ENCODE measurements at regions not wholly inside any gene's neighbourhood (a gene's known extent, or its start where the extent isn't known, plus 50 kb on each side); places are given as distances from the start of the nearest gene placed in this dataset.

GRCh38 chr21:28338701-28339305, 653.9 kb downstream of the LTN1 start:
- H3K4me3 ChIP-seq (ENCODE audit: low read depth, low read length), result no peak overlapping the region
- H3K4me1 ChIP-seq (ENCODE audit: control insufficient read depth, insufficient read depth, low read length, unreplicated experiment), result peaks cover 27% of the 10 kb centered on the region
- no peak overlapping the region for H3K27ac ChIP-seq (ENCODE audit: low read depth, low read length)
- peak overlapping the region; percentile 91 for H2AFZ ChIP-seq (ENCODE audit: low read length, unreplicated experiment)
- H3K36me3 ChIP-seq (ENCODE audit: insufficient read depth, low read length), result no peaks in the 10 kb centered on the region
- no peaks in the 10 kb centered on the region for H3K79me2 ChIP-seq (ENCODE audit: control insufficient read depth, insufficient read depth, low read length, unreplicated experiment)
- no peaks in the 10 kb centered on the region for H3K27me3 ChIP-seq (ENCODE audit: insufficient read depth, low read length)

DNA sequence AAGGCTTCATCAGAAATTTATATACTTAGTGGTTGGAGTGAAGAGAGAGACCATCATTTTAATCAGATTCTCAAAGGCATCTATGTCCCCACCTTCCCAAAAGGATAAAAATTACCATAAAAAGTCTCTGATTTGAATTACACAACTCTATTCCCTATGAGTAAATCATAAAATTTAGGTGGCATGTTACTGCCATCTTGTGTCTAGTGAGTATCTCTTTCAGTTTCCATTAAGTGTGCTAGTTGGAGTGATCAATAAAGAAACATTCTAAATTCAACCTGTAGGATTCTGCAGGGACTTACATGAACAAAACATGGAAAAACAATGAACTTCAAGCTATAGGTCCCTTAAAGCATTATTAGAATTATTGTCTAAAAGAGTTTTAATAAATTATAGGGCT, 655.4 kb downstream of the LTN1 start:
- H3K27me3 ChIP-seq (ENCODE audit: insufficient read depth, low read length), result no peaks in the 10 kb centered on the region
- peak overlapping the region; percentile 77 for H3K27ac ChIP-seq (ENCODE audit: low read depth, low read length)
- peak overlapping the region; percentile 1 for H2AFZ ChIP-seq (ENCODE audit: low read length, unreplicated experiment)
- no peaks in the 10 kb centered on the region for H3K36me3 ChIP-seq (ENCODE audit: insufficient read depth, low read length)
- peaks cover 35% of the 10 kb centered on the region for H3K4me1 ChIP-seq (ENCODE audit: control insufficient read depth, insufficient read depth, low read length, unreplicated experiment)
- no peaks in the 10 kb centered on the region for H3K79me2 ChIP-seq (ENCODE audit: control insufficient read depth, insufficient read depth, low read length, unreplicated experiment)
- no peak overlapping the region for H3K4me3 ChIP-seq (ENCODE audit: low read depth, low read length)

DNA sequence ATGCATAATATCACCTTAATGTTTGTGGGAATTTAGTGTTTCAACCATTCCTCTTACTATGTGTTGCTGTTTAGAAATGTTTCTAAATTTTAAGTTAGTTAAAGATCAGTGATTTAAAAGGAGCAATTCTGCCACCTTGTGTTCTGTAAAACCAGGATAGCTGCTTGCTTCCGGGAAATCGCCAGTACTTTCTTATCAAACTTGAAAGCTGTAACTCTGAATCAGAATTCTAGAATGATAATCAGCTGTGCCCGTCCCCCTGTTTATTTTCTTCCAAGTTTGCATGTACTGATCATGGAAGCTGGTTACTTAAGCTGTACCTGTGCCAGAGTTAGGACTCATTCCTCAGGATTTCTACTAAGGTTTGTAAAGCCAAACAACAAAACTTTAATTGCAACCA, 656.4 kb downstream of the LTN1 start:
- H3K79me2 ChIP-seq (ENCODE audit: control insufficient read depth, insufficient read depth, low read length, unreplicated experiment), result no peaks in the 10 kb centered on the region
- H2AFZ ChIP-seq (ENCODE audit: low read length, unreplicated experiment), result peak overlapping the region; percentile 4
- peak overlapping the region; percentile 50 for H3K27ac ChIP-seq (ENCODE audit: low read depth, low read length)
- no peaks in the 10 kb centered on the region for H3K27me3 ChIP-seq (ENCODE audit: insufficient read depth, low read length)
- no peaks in the 10 kb centered on the region for H3K36me3 ChIP-seq (ENCODE audit: insufficient read depth, low read length)
- H3K4me3 ChIP-seq (ENCODE audit: low read depth, low read length), result no peak overlapping the region
- H3K4me1 ChIP-seq (ENCODE audit: control insufficient read depth, insufficient read depth, low read length, unreplicated experiment), result peaks cover 35% of the 10 kb centered on the region

DNA sequence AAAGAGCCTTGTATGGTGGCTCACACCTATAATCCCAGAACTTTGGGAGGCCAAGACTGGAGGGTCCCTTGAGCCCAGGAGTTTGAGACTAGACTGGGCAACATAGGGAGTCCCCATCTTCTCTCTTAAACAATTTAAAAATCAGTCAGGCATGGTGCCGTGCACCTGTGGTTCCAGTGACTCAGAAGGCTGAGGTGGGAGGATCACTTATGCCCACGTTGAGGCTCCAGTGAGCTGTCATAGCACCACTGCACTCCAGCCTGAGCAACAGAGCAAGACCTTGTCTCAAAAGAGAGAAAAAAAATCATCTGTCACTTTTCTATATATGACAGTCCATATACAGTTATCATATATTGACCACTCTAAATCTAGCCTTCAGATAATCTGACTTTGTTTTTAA, 658.3 kb downstream of the LTN1 start:
- Histone ChIP-seq H3K36me3 (ENCODE audit: insufficient read depth, low read length) (no peaks in the 10 kb centered on the region), H3K4me3 (ENCODE audit: low read depth, low read length) (no peak overlapping the region), H3K4me1 (ENCODE audit: control insufficient read depth, insufficient read depth, low read length, unreplicated experiment) (peaks cover 35% of the 10 kb centered on the region), H2AFZ (ENCODE audit: low read length, unreplicated experiment) (no peak overlapping the region), H3K27me3 (ENCODE audit: insufficient read depth, low read length) (no peaks in the 10 kb centered on the region), H3K79me2 (ENCODE audit: control insufficient read depth, insufficient read depth, low read length, unreplicated experiment) (no peaks in the 10 kb centered on the region), H3K27ac (ENCODE audit: low read depth, low read length) (no peak overlapping the region)

DNA sequence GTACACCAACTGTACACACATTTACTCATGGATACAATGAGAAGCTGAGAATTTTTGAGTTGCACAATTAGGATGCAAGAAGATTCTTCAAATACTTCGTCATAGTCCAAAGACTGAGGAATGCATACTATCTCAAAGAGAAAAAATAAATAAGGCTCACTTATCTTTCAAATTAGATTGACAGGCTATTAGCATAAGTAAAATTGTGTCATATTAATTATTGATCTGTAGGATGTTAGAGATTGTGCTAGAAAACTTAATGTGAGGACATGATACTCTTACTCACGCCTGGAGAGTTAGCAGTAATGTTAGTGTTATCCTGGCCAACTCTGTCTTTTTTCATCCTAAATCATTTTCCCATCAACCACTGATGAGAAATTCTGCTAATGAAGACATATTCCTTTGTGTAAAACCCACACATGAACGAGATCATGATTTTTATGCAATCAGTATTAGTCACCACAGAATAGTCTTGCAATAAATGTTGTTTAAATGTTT, 659.0 kb downstream of the LTN1 start:
- Histone ChIP-seq H3K27me3 (ENCODE audit: insufficient read depth, low read length) (no peaks in the 10 kb centered on the region), H3K4me1 (ENCODE audit: control insufficient read depth, insufficient read depth, low read length, unreplicated experiment) (peaks cover 33% of the 10 kb centered on the region), H3K27ac (ENCODE audit: low read depth, low read length) (peak overlapping the region; percentile 79), H3K4me3 (ENCODE audit: low read depth, low read length) (peak overlapping the region; percentile 43; the same call in 1 of the 2 replicates), H3K79me2 (ENCODE audit: control insufficient read depth, insufficient read depth, low read length, unreplicated experiment) (no peaks in the 10 kb centered on the region), H3K36me3 (ENCODE audit: insufficient read depth, low read length) (no peaks in the 10 kb centered on the region), H2AFZ (ENCODE audit: low read length, unreplicated experiment) (peak overlapping the region; percentile 80)

- H2AFZ ChIP-seq (ENCODE audit: low read length, unreplicated experiment), result no peak overlapping the region
- peaks cover 26% of the 10 kb centered on the region for H3K4me1 ChIP-seq (ENCODE audit: control insufficient read depth, insufficient read depth, low read length, unreplicated experiment)
- no peak overlapping the region for H3K4me3 ChIP-seq (ENCODE audit: low read depth, low read length)
- no peaks in the 10 kb centered on the region for H3K79me2 ChIP-seq (ENCODE audit: control insufficient read depth, insufficient read depth, low read length, unreplicated experiment)
- no peaks in the 10 kb centered on the region for H3K27me3 ChIP-seq (ENCODE audit: insufficient read depth, low read length)
- peak overlapping the region; percentile 79; the same call in 1 of the 2 replicates for H3K27ac ChIP-seq (ENCODE audit: low read depth, low read length)
- H3K36me3 ChIP-seq (ENCODE audit: insufficient read depth, low read length), result no peaks in the 10 kb centered on the region
These were observed 659.9 kb downstream of the LTN1 start for GRCh38 chr21:28332796-28333195.

- Histone ChIP-seq H3K27me3 (ENCODE audit: insufficient read depth, low read length) (no peaks in the 10 kb centered on the region), H2AFZ (ENCODE audit: low read length, unreplicated experiment) (no peak overlapping the region), H3K4me1 (ENCODE audit: control insufficient read depth, insufficient read depth, low read length, unreplicated experiment) (no peaks in the 10 kb centered on the region), H3K79me2 (ENCODE audit: control insufficient read depth, insufficient read depth, low read length, unreplicated experiment) (no peaks in the 10 kb centered on the region), H3K36me3 (ENCODE audit: insufficient read depth, low read length) (no peaks in the 10 kb centered on the region), H3K4me3 (ENCODE audit: low read depth, low read length) (no peak overlapping the region), H3K27ac (ENCODE audit: low read depth, low read length) (no peak overlapping the region)
These were observed 667.1 kb downstream of the LTN1 start for GRCh38 chr21:28325618-28326017.

DNA sequence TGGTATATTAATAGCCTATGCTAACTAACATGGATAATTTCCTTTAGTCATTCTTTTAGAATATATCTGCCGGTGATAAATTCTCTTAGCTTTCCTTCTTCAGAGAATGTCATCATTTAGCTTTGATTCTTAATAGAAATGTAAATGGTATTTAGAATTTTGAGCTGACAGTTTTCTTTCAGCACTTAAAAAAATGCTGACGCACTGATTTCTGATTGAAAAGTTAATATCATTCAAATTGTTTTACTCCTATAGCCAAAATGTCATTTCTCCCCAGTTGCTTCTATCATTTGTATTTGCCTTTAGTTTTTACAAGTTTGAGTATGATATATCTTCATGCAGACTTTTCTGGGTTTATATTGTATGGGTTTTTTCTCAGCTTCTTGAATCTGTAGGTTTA, 668.0 kb downstream of the LTN1 start:
- no peaks in the 10 kb centered on the region for H3K36me3 ChIP-seq (ENCODE audit: insufficient read depth, low read length)
- H2AFZ ChIP-seq (ENCODE audit: low read length, unreplicated experiment), result no peak overlapping the region
- H3K4me3 ChIP-seq (ENCODE audit: low read depth, low read length), result no peak overlapping the region

DNA sequence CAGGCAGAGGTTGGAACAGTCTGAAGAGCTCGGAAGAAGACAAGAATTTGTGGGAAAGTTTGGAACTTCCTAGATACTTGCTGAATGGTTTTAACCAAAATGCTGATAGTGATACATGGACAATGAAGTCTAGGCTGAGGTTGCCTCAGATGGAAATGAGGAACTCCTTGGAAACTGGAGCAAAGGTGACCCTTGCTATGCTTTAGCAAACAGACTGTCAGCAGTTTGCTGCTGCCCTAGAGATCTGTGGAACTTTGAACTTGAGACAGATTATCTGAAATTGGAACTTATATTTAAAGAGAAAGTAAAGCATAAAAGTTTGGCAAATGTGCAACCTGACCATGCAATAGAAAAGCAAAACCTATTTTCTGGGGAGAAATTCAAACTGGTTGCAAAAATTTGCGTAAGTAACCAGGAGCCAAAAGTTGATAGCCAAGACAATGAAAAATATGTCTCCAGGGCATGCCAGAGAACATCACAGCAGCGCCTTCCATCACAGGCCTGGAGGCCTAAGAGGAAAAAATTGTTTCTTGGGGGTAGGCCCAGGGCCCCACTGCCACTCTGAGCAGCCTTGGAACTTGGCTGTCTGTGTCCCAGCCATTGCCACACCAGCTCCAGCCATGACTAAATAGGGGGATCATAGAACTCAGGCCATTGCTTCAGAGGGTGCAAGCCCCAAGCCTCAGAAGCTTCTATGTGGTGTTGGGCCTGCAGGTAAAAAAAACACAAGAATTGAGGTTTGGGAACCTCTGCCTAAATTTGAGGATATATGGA, 675.3 kb downstream of the LTN1 start:
- Histone ChIP-seq H3K4me3 (ENCODE audit: low read depth, low read length) (no peak overlapping the region), H2AFZ (ENCODE audit: low read length, unreplicated experiment) (no peak overlapping the region), H3K27ac (ENCODE audit: low read depth, low read length) (no peak overlapping the region), H3K36me3 (ENCODE audit: insufficient read depth, low read length) (no peaks in the 10 kb centered on the region), H3K4me1 (ENCODE audit: control insufficient read depth, insufficient read depth, low read length, unreplicated experiment) (no peaks in the 10 kb centered on the region), H3K27me3 (ENCODE audit: insufficient read depth, low read length) (no peaks in the 10 kb centered on the region), H3K79me2 (ENCODE audit: control insufficient read depth, insufficient read depth, low read length, unreplicated experiment) (no peaks in the 10 kb centered on the region)

More for the DNA sequence above, 668.0 kb downstream of the LTN1 start:
- Histone ChIP-seq H3K27me3 (ENCODE audit: insufficient read depth, low read length) (no peaks in the 10 kb centered on the region), H3K27ac (ENCODE audit: low read depth, low read length) (no peak overlapping the region), H3K4me1 (ENCODE audit: control insufficient read depth, insufficient read depth, low read length, unreplicated experiment) (no peaks in the 10 kb centered on the region), H3K79me2 (ENCODE audit: control insufficient read depth, insufficient read depth, low read length, unreplicated experiment) (no peaks in the 10 kb centered on the region)

DNA sequence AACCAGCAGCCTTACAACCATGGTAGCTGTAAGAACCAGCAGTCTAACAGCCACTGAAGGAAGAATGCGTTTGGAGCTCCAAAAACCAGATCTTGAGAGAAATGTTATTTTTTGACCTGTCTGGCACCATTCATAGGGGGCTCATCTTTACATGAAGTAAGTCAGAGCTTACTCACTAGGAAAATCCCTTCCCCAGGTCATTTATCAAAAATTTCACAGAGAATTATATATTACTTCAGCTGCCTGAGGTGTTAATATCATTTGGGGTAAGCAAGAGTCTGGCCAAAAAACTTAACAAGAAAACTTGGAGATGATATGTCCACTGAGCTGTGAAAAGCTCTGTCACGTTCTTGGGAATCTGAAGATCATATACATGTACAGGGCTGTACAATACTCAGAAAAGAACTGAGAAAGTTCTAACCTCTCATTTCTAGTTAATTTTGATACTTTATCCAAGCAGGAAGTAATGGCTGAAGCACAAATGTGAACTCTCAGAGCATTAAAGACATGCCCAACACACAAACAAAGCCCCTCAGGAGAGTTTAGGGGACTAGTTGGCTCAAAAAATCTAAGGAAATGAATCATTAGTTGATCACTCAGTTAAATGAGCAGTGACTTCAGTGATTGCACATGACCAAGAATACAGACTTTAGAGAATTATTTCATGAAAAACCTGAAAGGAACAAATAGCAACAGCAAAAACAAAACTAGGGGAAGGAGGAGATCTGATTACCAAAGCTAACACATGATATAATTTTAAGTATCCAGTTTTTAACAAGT, 681.1 kb downstream of the LTN1 start:
- Histone ChIP-seq H3K36me3 (ENCODE audit: insufficient read depth, low read length) (no peaks in the 10 kb centered on the region), H3K79me2 (ENCODE audit: control insufficient read depth, insufficient read depth, low read length, unreplicated experiment) (no peaks in the 10 kb centered on the region), H3K4me3 (ENCODE audit: low read depth, low read length) (peak overlapping the region; percentile 2; the same call in 1 of the 2 replicates), H3K27ac (ENCODE audit: low read depth, low read length) (peak overlapping the region; percentile 39), H3K4me1 (ENCODE audit: control insufficient read depth, insufficient read depth, low read length, unreplicated experiment) (peaks cover 12% of the 10 kb centered on the region), H2AFZ (ENCODE audit: low read length, unreplicated experiment) (peak overlapping the region; percentile 78), H3K27me3 (ENCODE audit: insufficient read depth, low read length) (no peaks in the 10 kb centered on the region)
